Astrocyte (in vitro differentiated cells and primary cell): ENCODE measurements at regions not wholly inside any gene's neighbourhood (a gene's known extent, or its start where the extent isn't known, plus 50 kb on each side); places are given as distances from the start of the nearest gene placed in this dataset.

Experiments
- DNase-seq: peaks from one replicate; pipeline ENCODE4 v3.0.0-alpha.2; 2010; ENCODE audit warnings: low read depth
- FAIRE-seq: peaks from 2 replicates; lab custom pipeline; 2011; peaks lifted over from hg19 to GRCh38; lab: Jason Lieb, UNC
- H2AFZ ChIP-seq: 2 replicates; pipeline ENCODE4 v1.6.0; 2012; ENCODE audit warnings: low read depth, low read length, inconsistent platforms
- H3K27ac ChIP-seq: 2 replicates; pipeline ENCODE4 v1.5.1; 2011; ENCODE audit warnings: low read depth, low read length, inconsistent platforms
- H3K27me3 ChIP-seq: 2 replicates; pipeline ENCODE4 v1.6.0; 2011; ENCODE audit warnings: low read length, inconsistent platforms; ENCODE audit not compliant: insufficient read depth
- H3K36me3 ChIP-seq: 2 replicates; pipeline ENCODE4 v1.5.1; 2011; ENCODE audit warnings: low read length, inconsistent platforms; ENCODE audit not compliant: insufficient read depth
- H3K4me1 ChIP-seq: 2 replicates; pipeline ENCODE4 v1.5.1; 2011; ENCODE audit warnings: low read length, inconsistent platforms; ENCODE audit not compliant: insufficient read depth
- H3K4me2 ChIP-seq: 2 replicates; pipeline ENCODE4 v1.6.0; 2012; ENCODE audit warnings: low read length, inconsistent platforms
- H3K4me3 ChIP-seq: 2 replicates; pipeline ENCODE4 v1.5.1; 2011; ENCODE audit warnings: low read depth, mild to moderate bottlenecking, low read length, inconsistent platforms; ENCODE audit not compliant: insufficient read depth
- H3K79me2 ChIP-seq: 2 replicates; pipeline ENCODE4 v1.6.0; 2012; ENCODE audit warnings: mild to moderate bottlenecking, low read length, inconsistent platforms; ENCODE audit not compliant: insufficient read depth
- H3K9ac ChIP-seq: 2 replicates; pipeline ENCODE4 v1.6.0; 2012; ENCODE audit warnings: mild to moderate bottlenecking, low read length, inconsistent platforms
- H3K9me3 ChIP-seq: 2 replicates; pipeline ENCODE4 v1.5.1; 2012; ENCODE audit warnings: low read depth, mild to moderate bottlenecking, low read length, inconsistent platforms; ENCODE audit not compliant: insufficient read depth
- H4K20me1 ChIP-seq: 2 replicates; pipeline ENCODE4 v1.6.0; 2012; ENCODE audit warnings: low read length, inconsistent platforms; ENCODE audit not compliant: insufficient read depth
- H3K27ac Mint-ChIP-seq: one replicate; pipeline ENCODE4 v1.8.0; 2021; ENCODE audit warnings: mild to moderate bottlenecking, mixed read lengths; ENCODE audit not compliant: unreplicated experiment
- H3K27me3 Mint-ChIP-seq: one replicate; pipeline ENCODE4 v1.8.0; 2021; ENCODE audit warnings: low read depth, mixed read lengths; ENCODE audit not compliant: unreplicated experiment
- H3K36me3 Mint-ChIP-seq: one replicate; pipeline ENCODE4 v1.8.0; 2021; ENCODE audit warnings: low read depth, mixed read lengths; ENCODE audit not compliant: unreplicated experiment
- H3K4me1 Mint-ChIP-seq: one replicate; pipeline ENCODE4 v1.8.0; 2021; ENCODE audit warnings: low read depth, mixed read lengths; ENCODE audit not compliant: unreplicated experiment
- H3K4me3 Mint-ChIP-seq: one replicate; pipeline ENCODE4 v1.8.0; 2021; ENCODE audit warnings: mild to moderate bottlenecking, moderate library complexity, mixed read lengths; ENCODE audit not compliant: unreplicated experiment
- H3K9me3 Mint-ChIP-seq: one replicate; pipeline ENCODE4 v1.8.0; 2021; ENCODE audit warnings: mild to moderate bottlenecking, mixed read lengths; ENCODE audit not compliant: unreplicated experiment
- CTCF ChIP-seq: IDR thresholded peaks from 2 replicates; pipeline ENCODE4 v1.5.1; 2011; ENCODE audit warnings: low read depth, mild to moderate bottlenecking, inconsistent platforms, low read length, moderate library complexity; ENCODE audit not compliant: insufficient read depth
- EZH2 ChIP-seq: IDR thresholded peaks from 2 replicates; pipeline ENCODE4 v1.6.1; 2012; ENCODE audit warnings: mild to moderate bottlenecking, low read length, inconsistent platforms; ENCODE audit not compliant: insufficient read depth

- Mint-ChIP-seq H3K4me1 (no peaks in the 10 kb centered on the region), H3K9me3 (no peaks in the 10 kb centered on the region), H3K27me3 (no peaks in the 10 kb centered on the region), H3K36me3 (no peaks in the 10 kb centered on the region), H3K4me3 (no peak overlapping the region), H3K27ac (no peak overlapping the region)
- Histone ChIP-seq H3K27ac (no peak overlapping the region), H3K4me1 (no peaks in the 10 kb centered on the region), H3K27me3 (no peaks in the 10 kb centered on the region), H3K4me3 (no peak overlapping the region), H3K9me3 (no peaks in the 10 kb centered on the region), H3K79me2 (no peaks in the 10 kb centered on the region), H4K20me1 (no peaks in the 10 kb centered on the region), H3K4me2 (no peak overlapping the region), H2AFZ (no peak overlapping the region), H3K36me3 (no peaks in the 10 kb centered on the region), H3K9ac (no peak overlapping the region)
- no peak for TF ChIP-seq EZH2
- no peak for TF ChIP-seq CTCF
- FAIRE-seq, result no peak
- no peak for DNase-seq
These were observed 984.8 kb downstream of the DNAH5 start for GRCh38 chr5:12959713-12960112.

GRCh38 chr5:12952409-12952808 is 992.1 kb downstream of the DNAH5 start:
- Histone ChIP-seq H4K20me1 (no peaks in the 10 kb centered on the region), H2AFZ (no peak overlapping the region), H3K27me3 (no peaks in the 10 kb centered on the region), H3K9ac (no peak overlapping the region), H3K4me3 (no peak overlapping the region), H3K79me2 (no peaks in the 10 kb centered on the region), H3K4me1 (no peaks in the 10 kb centered on the region), H3K27ac (no peak overlapping the region), H3K9me3 (no peaks in the 10 kb centered on the region), H3K4me2 (no peak overlapping the region), H3K36me3 (no peaks in the 10 kb centered on the region)
- no peaks in the 10 kb centered on the region for H3K27me3 Mint-ChIP-seq
- H3K36me3 Mint-ChIP-seq, result no peaks in the 10 kb centered on the region
- no peak for FAIRE-seq
- no peak overlapping the region for H3K27ac Mint-ChIP-seq
- H3K4me3 Mint-ChIP-seq, result no peak overlapping the region
- no peak for TF ChIP-seq EZH2
- no peak for TF ChIP-seq CTCF
- peaks cover 5% of the 10 kb centered on the region for H3K4me1 Mint-ChIP-seq
- DNase-seq, result no peak
- no peaks in the 10 kb centered on the region for H3K9me3 Mint-ChIP-seq

- H3K36me3 Mint-ChIP-seq, result no peaks in the 10 kb centered on the region
- H3K27ac Mint-ChIP-seq, result no peak overlapping the region
- no peak overlapping the region for H3K9ac ChIP-seq
- H3K4me1 Mint-ChIP-seq, result peaks cover 5% of the 10 kb centered on the region
- H3K36me3 ChIP-seq, result no peaks in the 10 kb centered on the region
- H3K79me2 ChIP-seq, result no peaks in the 10 kb centered on the region
- H3K4me2 ChIP-seq, result no peak overlapping the region
- H3K27ac ChIP-seq, result no peak overlapping the region
- H3K4me3 Mint-ChIP-seq, result no peak overlapping the region
- H3K9me3 ChIP-seq, result no peaks in the 10 kb centered on the region
- no peak overlapping the region for H3K4me3 ChIP-seq
- no peaks in the 10 kb centered on the region for H3K27me3 ChIP-seq
- no peaks in the 10 kb centered on the region for H4K20me1 ChIP-seq
- no peaks in the 10 kb centered on the region for H3K4me1 ChIP-seq
- no peak overlapping the region for H2AFZ ChIP-seq
- peak; percentile 0 for DNase-seq
- no peaks in the 10 kb centered on the region for H3K27me3 Mint-ChIP-seq
- TF ChIP-seq EZH2 (no peak), CTCF (no peak)
- H3K9me3 Mint-ChIP-seq, result no peaks in the 10 kb centered on the region
- no peak for FAIRE-seq
These were observed 992.6 kb downstream of the DNAH5 start for GRCh38 chr5:12951846-12952245.
